ENCODE measurements at regions not wholly inside any gene's neighbourhood (a gene's known extent, or its start where the extent isn't known, plus 50 kb on each side); places are given as distances from the start of the nearest gene placed in this dataset.

DNA sequence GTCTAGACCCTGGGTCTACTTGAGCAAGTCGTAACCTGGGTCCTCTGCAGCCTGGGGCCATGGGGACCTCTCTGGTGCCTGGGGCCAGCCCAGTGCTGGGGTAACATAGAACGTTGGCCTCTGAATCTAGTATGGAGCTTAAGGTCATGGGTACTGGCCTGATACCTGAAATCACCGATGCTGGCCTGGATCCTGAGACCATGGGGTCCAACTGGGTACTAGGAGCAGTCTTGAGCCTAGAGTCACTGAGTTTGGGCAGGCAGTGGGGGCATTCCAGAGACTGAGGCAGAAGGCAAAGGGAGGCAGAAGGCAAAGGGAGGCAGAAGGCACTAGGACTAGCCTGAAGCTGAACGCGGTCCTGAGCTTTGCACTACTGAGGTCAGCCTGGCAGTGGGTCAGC lies 1121.1 kb upstream of the PRR20A start:
- no peak overlapping the region for H3K4me2 ChIP-seq (ENCODE audit: insufficient read depth, low read length)
- no peak overlapping the region for H3K27ac ChIP-seq (ENCODE audit: insufficient read depth, low read depth, low read length)
- no peaks in the 10 kb centered on the region for H3K79me2 ChIP-seq (ENCODE audit: control insufficient read depth, insufficient read depth, low read length)
- H3K27me3 ChIP-seq (ENCODE audit: control insufficient read depth in 2 of 2, insufficient read depth in 2 of 2, low read length in 2 of 2) = no peaks in the 10 kb centered on the region
- no peaks in the 10 kb centered on the region for H3K4me1 ChIP-seq (ENCODE audit: control insufficient read depth, extremely low read depth, insufficient read depth, low read length)
- POLR2A ChIA-PET = no interaction called here
- H4K20me1 ChIP-seq (replicated peaks; ENCODE audit: control insufficient read depth, extremely low read depth, insufficient read depth, low read length) = no peaks in the 10 kb centered on the region
- dilution Hi-C loops (cut with MboI; ENCODE audit: extremely low pct_ligation_motif_present, low sequenced_read_pairs) (no loop called here), intact Hi-C loops (cut with micrococcal nuclease) (no loop called here)
- TF ChIP-seq JUN (IDR thresholded peaks at IDR 0.05; ENCODE audit: borderline replicate concordance, insufficient read depth, insufficient read length, low read depth) (no peak), EZH2 (IDR thresholded peaks at IDR 0.05; ENCODE audit: borderline replicate concordance, low read depth, low read length, severe bottlenecking) (no peak), FOS (IDR thresholded peaks at IDR 0.05; ENCODE audit: borderline replicate concordance, insufficient read depth, low read length) (no peak), POLR2AphosphoS5 (IDR thresholded peaks at IDR 0.05; ENCODE audit: insufficient read depth, low read depth, low read length) (no peak), POLR2A (IDR thresholded peaks at IDR 0.05; ENCODE audit: low read depth, low read length) (no peak), MYC (IDR thresholded peaks at IDR 0.05; ENCODE audit: low read depth, low read length) (no peak)
- TF ChIP-seq, protein P1, sequence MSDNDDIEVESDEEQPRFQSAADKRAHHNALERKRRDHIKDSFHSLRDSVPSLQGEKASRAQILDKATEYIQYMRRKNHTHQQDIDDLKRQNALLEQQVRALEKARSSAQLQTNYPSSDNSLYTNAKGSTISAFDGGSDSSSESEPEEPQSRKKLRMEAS (IDR thresholded peaks at IDR 0.05; ENCODE audit: insufficient read depth, insufficient read length) = no peak
- TF ChIP-seq, protein P2, sequence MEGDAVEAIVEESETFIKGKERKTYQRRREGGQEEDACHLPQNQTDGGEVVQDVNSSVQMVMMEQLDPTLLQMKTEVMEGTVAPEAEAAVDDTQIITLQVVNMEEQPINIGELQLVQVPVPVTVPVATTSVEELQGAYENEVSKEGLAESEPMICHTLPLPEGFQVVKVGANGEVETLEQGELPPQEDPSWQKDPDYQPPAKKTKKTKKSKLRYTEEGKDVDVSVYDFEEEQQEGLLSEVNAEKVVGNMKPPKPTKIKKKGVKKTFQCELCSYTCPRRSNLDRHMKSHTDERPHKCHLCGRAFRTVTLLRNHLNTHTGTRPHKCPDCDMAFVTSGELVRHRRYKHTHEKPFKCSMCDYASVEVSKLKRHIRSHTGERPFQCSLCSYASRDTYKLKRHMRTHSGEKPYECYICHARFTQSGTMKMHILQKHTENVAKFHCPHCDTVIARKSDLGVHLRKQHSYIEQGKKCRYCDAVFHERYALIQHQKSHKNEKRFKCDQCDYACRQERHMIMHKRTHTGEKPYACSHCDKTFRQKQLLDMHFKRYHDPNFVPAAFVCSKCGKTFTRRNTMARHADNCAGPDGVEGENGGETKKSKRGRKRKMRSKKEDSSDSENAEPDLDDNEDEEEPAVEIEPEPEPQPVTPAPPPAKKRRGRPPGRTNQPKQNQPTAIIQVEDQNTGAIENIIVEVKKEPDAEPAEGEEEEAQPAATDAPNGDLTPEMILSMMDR (IDR thresholded peaks at IDR 0.05; ENCODE audit: extremely low read depth in 1 of 2, insufficient read depth in 1 of 2, low read depth in 1 of 2, low read length in 2 of 2) = no peak
- DNase-seq (ENCODE audit: low read depth, low spot score) (no peak), FAIRE-seq (no peak)
- H3K36me3 ChIP-seq (ENCODE audit: control insufficient read depth in 2 of 2, extremely low read depth in 1 of 2, insufficient read depth in 2 of 2, low read length in 2 of 2) = no peaks in the 10 kb centered on the region
- CTCF ChIA-PET = no interaction called here
- H3K9ac ChIP-seq (replicated peaks; ENCODE audit: extremely low read depth, insufficient read depth, low read length) = no peak overlapping the region
- peaks cover 8% of the 10 kb centered on the region for H3K9me3 ChIP-seq (replicated peaks; ENCODE audit: control insufficient read depth, insufficient read depth, low read length)
- BruUV-seq (replicated peaks) = no TSS peak
- H2AFZ ChIP-seq (ENCODE audit: low read depth, low read length) = no peak overlapping the region
- H3K4me3 ChIP-seq (replicated peaks in 1 of 3; ENCODE audit: insufficient read depth in 1 of 3, low read depth in 1 of 3, low read length in 3 of 3) = no peak overlapping the region
- no peaks in the 10 kb centered on the region for H3K9me1 ChIP-seq (replicated peaks; ENCODE audit: control insufficient read depth, extremely low read depth, insufficient read depth, low read length)
